ENCODE measurements at regions not wholly inside any gene's neighbourhood (a gene's known extent, or its start where the extent isn't known, plus 50 kb on each side); places are given as distances from the start of the nearest gene placed in this dataset.

- no peak for TF ChIP-seq YY1 (IDR thresholded peaks at IDR 0.05; ENCODE audit: low read depth)
- no peak for TF ChIP-seq TEAD4 (IDR thresholded peaks at IDR 0.05)
- TF ChIP-seq CREB1 (IDR thresholded peaks at IDR 0.05; ENCODE audit: low read depth), result no peak
- no peak for TF ChIP-seq CEBPB (IDR thresholded peaks at IDR 0.05)
- no peak for TF ChIP-seq TAF1 (IDR thresholded peaks at IDR 0.05; ENCODE audit: low read depth)
- TF ChIP-seq USF1 (IDR thresholded peaks at IDR 0.05), result no peak
- no peak for TF ChIP-seq EGR1 (IDR thresholded peaks at IDR 0.05)
- no peak for TF ChIP-seq NFIC (IDR thresholded peaks at IDR 0.05)
- TF ChIP-seq MAX (IDR thresholded peaks at IDR 0.05), result no peak
- no peak for TF ChIP-seq ZBTB7A (IDR thresholded peaks at IDR 0.05; ENCODE audit: low read depth)
- TF ChIP-seq FOXM1 (IDR thresholded peaks at IDR 0.05; ENCODE audit: borderline replicate concordance, low read depth), result no peak
Measured at GRCh38 chr4:123050018-123050417, 127.6 kb upstream of the NUDT6 start.

- TF ChIP-seq CEBPB (IDR thresholded peaks at IDR 0.05), result no peak
Measured at GRCh38 chr4:123052007-123052406, 129.6 kb upstream of the NUDT6 start.

GRCh38 chr4:123055943-123056342 is 133.5 kb upstream of the NUDT6 start:
- no peak for TF ChIP-seq ZBTB7A (IDR thresholded peaks at IDR 0.05; ENCODE audit: low read depth)
- TF ChIP-seq CEBPB (IDR thresholded peaks at IDR 0.05), result no peak

GRCh38 chr4:123060039-123060770 is 137.8 kb upstream of the NUDT6 start:
- TF ChIP-seq USF1 (IDR thresholded peaks at IDR 0.05) (no peak), FOXM1 (IDR thresholded peaks at IDR 0.05; ENCODE audit: borderline replicate concordance, low read depth) (no peak)

- no peak for TF ChIP-seq ZBTB7A (IDR thresholded peaks at IDR 0.05; ENCODE audit: low read depth)
- no peak for TF ChIP-seq EP300 (IDR thresholded peaks at IDR 0.05; ENCODE audit: borderline replicate concordance)
- no peak for TF ChIP-seq TCF12 (IDR thresholded peaks at IDR 0.05; ENCODE audit: low read depth)
- TF ChIP-seq REST (IDR thresholded peaks at IDR 0.05; ENCODE audit: low read depth), result no peak
- no peak for TF ChIP-seq RAD21 (IDR thresholded peaks at IDR 0.05; ENCODE audit: low read depth)
- no peak for TF ChIP-seq MAX (IDR thresholded peaks at IDR 0.05)
- TF ChIP-seq USF1 (IDR thresholded peaks at IDR 0.05), result no peak
- no peak for TF ChIP-seq CEBPB (IDR thresholded peaks at IDR 0.05)
- no peak for TF ChIP-seq EGR1 (IDR thresholded peaks at IDR 0.05)
- TF ChIP-seq NFIC (IDR thresholded peaks at IDR 0.05), result no peak
- no peak for TF ChIP-seq TEAD4 (IDR thresholded peaks at IDR 0.05)
- no peak for TF ChIP-seq FOXM1 (IDR thresholded peaks at IDR 0.05; ENCODE audit: borderline replicate concordance, low read depth)
- TF ChIP-seq CREB1 (IDR thresholded peaks at IDR 0.05; ENCODE audit: low read depth), result no peak
- TF ChIP-seq TAF1 (IDR thresholded peaks at IDR 0.05; ENCODE audit: low read depth), result no peak
- no peak for TF ChIP-seq YY1 (IDR thresholded peaks at IDR 0.05; ENCODE audit: low read depth)
Measured at GRCh38 chr4:123064390-123064789, 142.0 kb upstream of the NUDT6 start.

- TF ChIP-seq EGR1 (IDR thresholded peaks at IDR 0.05) (no peak), ZBTB7A (IDR thresholded peaks at IDR 0.05; ENCODE audit: low read depth) (no peak), TEAD4 (IDR thresholded peaks at IDR 0.05) (no peak), RAD21 (IDR thresholded peaks at IDR 0.05; ENCODE audit: low read depth) (no peak), CREB1 (IDR thresholded peaks at IDR 0.05; ENCODE audit: low read depth) (no peak), NFIC (IDR thresholded peaks at IDR 0.05) (no peak)
Measured at GRCh38 chr4:123068081-123068480, 145.7 kb upstream of the NUDT6 start.

GRCh38 chr4:123072060-123072459 is 149.7 kb upstream of the NUDT6 start:
- TF ChIP-seq ZBTB7A (IDR thresholded peaks at IDR 0.05; ENCODE audit: low read depth) (no peak), TEAD4 (IDR thresholded peaks at IDR 0.05) (no peak), EP300 (IDR thresholded peaks at IDR 0.05; ENCODE audit: borderline replicate concordance) (no peak), NFIC (IDR thresholded peaks at IDR 0.05) (no peak), MAX (IDR thresholded peaks at IDR 0.05) (no peak), REST (IDR thresholded peaks at IDR 0.05; ENCODE audit: low read depth) (no peak), TCF12 (IDR thresholded peaks at IDR 0.05; ENCODE audit: low read depth) (no peak), RAD21 (IDR thresholded peaks at IDR 0.05; ENCODE audit: low read depth) (no peak), EGR1 (IDR thresholded peaks at IDR 0.05) (no peak), USF1 (IDR thresholded peaks at IDR 0.05) (no peak), CEBPB (IDR thresholded peaks at IDR 0.05) (no peak), YY1 (IDR thresholded peaks at IDR 0.05; ENCODE audit: low read depth) (no peak), FOXM1 (IDR thresholded peaks at IDR 0.05; ENCODE audit: borderline replicate concordance, low read depth) (no peak), TAF1 (IDR thresholded peaks at IDR 0.05; ENCODE audit: low read depth) (no peak), CREB1 (IDR thresholded peaks at IDR 0.05; ENCODE audit: low read depth) (no peak)
